A673 (cell line): ENCODE measurements at regions not wholly inside any gene's neighbourhood (a gene's known extent, or its start where the extent isn't known, plus 50 kb on each side); places are given as distances from the start of the nearest gene placed in this dataset.

Source experiments
- BruUV-seq: library from RNA; stranded (reverse); fragments of 400-500 nt; replicated peaks from 2 replicates; lab custom pipeline; 2021; lab: Mats Ljungman, UMichigan
- CTCF ChIA-PET: fragments of 300-600 bp; sonication (Branson Sonifier 250); formaldehyde crosslinking; loops from one replicate; lab custom pipeline; 2022; ENCODE audit warnings: antibody characterized with exemption; lab: Charles Lee
- POLR2A ChIA-PET: fragments of 300-600 bp; sonication (Branson Sonifier 250); formaldehyde crosslinking; loops from one replicate; lab custom pipeline; 2022; ENCODE audit warnings: antibody characterized with exemption; ENCODE audit not compliant: low non-redundant PET; lab: Charles Lee
- DNase-seq: peaks from one replicate; pipeline ENCODE4 v3.0.0-alpha.2; 2015; ENCODE audit warnings: low spot score
- H3K27ac ChIP-seq: fragments of 200-600 bp; sonication (generic); 2 replicates; pipeline ENCODE4 v1.5.1; 2016; ENCODE audit warnings: mixed run types, low read depth, mild to moderate bottlenecking, mixed read lengths, antibody characterized with exemption, low read length; ENCODE audit not compliant: poor library complexity, severe bottlenecking
- H3K27me3 ChIP-seq: fragments of 200-600 bp; sonication (generic); replicated peaks from 2 replicates; pipeline ENCODE4 v1.6.1; 2017; ENCODE audit warnings: mixed run types, low read depth, mild to moderate bottlenecking, mixed read lengths, antibody characterized with exemption, low read length; ENCODE audit not compliant: insufficient read depth, poor library complexity
- H3K36me3 ChIP-seq: fragments of 200-600 bp; sonication (generic); 2 replicates; pipeline ENCODE4 v1.6.1; 2016; ENCODE audit warnings: mixed run types, mild to moderate bottlenecking, mixed read lengths, antibody characterized with exemption, low read length; ENCODE audit not compliant: insufficient read depth, poor library complexity, severe bottlenecking
- H3K4me1 ChIP-seq: fragments of 200-600 bp; sonication (generic); 2 replicates; pipeline ENCODE4 v1.6.1; 2017; ENCODE audit warnings: mixed run types, mild to moderate bottlenecking, mixed read lengths, antibody characterized with exemption, low read length; ENCODE audit not compliant: insufficient read depth, poor library complexity, severe bottlenecking
- H3K4me3 ChIP-seq: fragments of 200-600 bp; sonication (generic); 2 replicates; pipeline ENCODE4 v1.5.1; 2016; ENCODE audit warnings: low read depth, mixed run types, mild to moderate bottlenecking, mixed read lengths, low read length; ENCODE audit not compliant: poor library complexity, severe bottlenecking
- H3K9me3 ChIP-seq: fragments of 200-600 bp; sonication (generic); 2 replicates; pipeline ENCODE4 v1.6.1; 2016; ENCODE audit warnings: mixed run types, low read depth, mild to moderate bottlenecking, mixed read lengths, antibody characterized with exemption, low read length; ENCODE audit not compliant: poor library complexity, severe bottlenecking
- EZH2 ChIP-seq: fragments of 200-600 bp; sonication (generic); IDR thresholded peaks from 2 replicates; pipeline ENCODE4 v1.6.1; 2017; ENCODE audit warnings: borderline replicate concordance, low read depth, mild to moderate bottlenecking, mixed read lengths, antibody characterized with exemption, low read length; ENCODE audit not compliant: poor library complexity, severe bottlenecking
- intact Hi-C: fragments of 100-400 bp; cut with micrococcal nuclease; formaldehyde crosslinking; loops from one replicate; pipeline ENCODE4 v1.10.0; 2022; ENCODE audit not compliant: unreplicated experiment
- TF ChIP-seq, protein P1 (sequence below): fragments of 300-800, 200-600 bp; sonication (generic); conservative IDR thresholded peaks from 2 replicates; pipeline ENCODE4 v1.5.1; 2017; ENCODE audit warnings: low read depth, mild to moderate bottlenecking, antibody characterized with exemption, low read length, moderate library complexity, mixed read lengths

DNA sequence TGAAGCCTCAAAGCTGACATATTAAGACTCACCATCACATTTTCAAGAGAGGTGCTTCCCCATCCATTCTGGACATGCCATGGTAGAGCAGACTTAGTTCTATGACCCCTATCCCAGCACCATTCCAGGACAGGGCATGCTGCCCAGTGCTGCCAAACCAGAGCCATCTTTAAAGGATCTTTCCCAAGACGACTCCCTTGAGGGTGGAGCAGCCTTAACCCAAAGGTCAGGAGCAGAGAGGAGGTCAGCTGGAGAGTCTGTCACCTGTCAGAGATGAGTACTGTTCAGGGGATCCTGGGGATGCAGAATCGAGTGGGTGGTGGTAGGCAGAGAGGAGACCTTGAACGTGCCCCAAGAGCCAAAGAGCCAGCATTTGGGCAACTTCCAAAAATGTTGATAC, 459.8 kb downstream of the STK39 start:
- Histone ChIP-seq H3K27ac (no peak overlapping the region), H3K27me3 (no peaks in the 10 kb centered on the region), H3K4me1 (no peaks in the 10 kb centered on the region), H3K9me3 (no peaks in the 10 kb centered on the region), H3K4me3 (no peak overlapping the region), H3K36me3 (no peaks in the 10 kb centered on the region)
- ChIA-PET CTCF (no interaction called here), POLR2A (no interaction called here)
- no peak for TF ChIP-seq EZH2
- TF ChIP-seq, protein P1, sequence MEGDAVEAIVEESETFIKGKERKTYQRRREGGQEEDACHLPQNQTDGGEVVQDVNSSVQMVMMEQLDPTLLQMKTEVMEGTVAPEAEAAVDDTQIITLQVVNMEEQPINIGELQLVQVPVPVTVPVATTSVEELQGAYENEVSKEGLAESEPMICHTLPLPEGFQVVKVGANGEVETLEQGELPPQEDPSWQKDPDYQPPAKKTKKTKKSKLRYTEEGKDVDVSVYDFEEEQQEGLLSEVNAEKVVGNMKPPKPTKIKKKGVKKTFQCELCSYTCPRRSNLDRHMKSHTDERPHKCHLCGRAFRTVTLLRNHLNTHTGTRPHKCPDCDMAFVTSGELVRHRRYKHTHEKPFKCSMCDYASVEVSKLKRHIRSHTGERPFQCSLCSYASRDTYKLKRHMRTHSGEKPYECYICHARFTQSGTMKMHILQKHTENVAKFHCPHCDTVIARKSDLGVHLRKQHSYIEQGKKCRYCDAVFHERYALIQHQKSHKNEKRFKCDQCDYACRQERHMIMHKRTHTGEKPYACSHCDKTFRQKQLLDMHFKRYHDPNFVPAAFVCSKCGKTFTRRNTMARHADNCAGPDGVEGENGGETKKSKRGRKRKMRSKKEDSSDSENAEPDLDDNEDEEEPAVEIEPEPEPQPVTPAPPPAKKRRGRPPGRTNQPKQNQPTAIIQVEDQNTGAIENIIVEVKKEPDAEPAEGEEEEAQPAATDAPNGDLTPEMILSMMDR: no peak
- intact Hi-C loops: no loop called here
- no peak for DNase-seq
- BruUV-seq: no TSS peak

DNA sequence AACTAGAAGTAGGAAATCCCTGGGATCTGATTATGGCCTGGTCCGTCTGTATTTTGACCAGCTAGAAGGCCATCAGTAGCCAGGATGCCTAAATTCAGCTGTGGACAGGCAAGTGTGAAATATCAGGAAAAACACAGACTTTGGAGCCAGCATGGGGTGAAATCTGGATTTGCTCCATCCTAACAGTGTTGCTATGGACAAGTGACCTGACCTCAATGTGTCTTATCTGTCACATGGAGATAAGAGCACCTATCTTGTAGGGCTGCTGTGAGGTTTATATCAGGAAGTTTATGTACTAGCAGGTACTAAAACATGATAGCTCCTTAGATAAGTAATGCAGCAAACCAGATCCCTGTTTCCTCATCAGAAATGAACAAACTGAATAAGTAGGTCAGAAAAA, 460.4 kb downstream of the STK39 start:
- no peaks in the 10 kb centered on the region for H3K27me3 ChIP-seq
- H3K4me3 ChIP-seq: no peak overlapping the region
- no peak for DNase-seq
- no TSS peak for BruUV-seq
- ChIA-PET CTCF (no interaction called here), POLR2A (no interaction called here)
- no peaks in the 10 kb centered on the region for H3K36me3 ChIP-seq
- H3K9me3 ChIP-seq: no peaks in the 10 kb centered on the region
- intact Hi-C loops: no loop called here
- TF ChIP-seq EZH2: no peak
- TF ChIP-seq, protein P1: no peak
- H3K4me1 ChIP-seq: no peaks in the 10 kb centered on the region
- H3K27ac ChIP-seq: no peak overlapping the region

DNA sequence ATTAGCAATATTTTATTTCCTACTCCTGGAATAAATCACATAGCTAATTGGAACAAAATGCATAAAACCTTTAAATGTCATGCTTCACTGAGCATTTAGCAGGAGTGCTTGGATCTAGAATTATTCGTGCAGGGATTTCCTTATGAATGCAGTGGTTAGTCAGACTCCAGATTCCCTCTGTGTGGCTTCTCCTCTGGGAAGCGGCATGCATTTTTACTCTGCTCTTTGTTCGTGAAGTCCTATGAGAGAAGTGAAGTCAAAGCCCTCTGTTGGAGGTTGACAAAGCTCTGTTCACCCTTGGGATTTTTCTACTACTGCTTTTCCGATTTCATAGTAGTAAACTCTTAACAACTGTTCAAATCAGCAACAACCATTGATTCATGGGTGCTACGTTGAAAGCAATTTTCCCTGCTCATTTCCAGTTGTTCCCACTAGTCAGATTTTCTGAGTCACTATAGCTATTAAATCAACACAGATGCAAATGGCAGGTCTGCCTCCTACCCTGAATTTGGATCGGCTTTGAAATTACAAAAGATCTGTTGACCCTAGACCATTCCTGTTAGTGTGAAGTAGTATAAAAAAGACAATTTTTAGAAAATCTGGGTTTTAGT, 461.7 kb downstream of the STK39 start:
- ChIA-PET CTCF (no interaction called here), POLR2A (no interaction called here)
- Histone ChIP-seq H3K4me3 (no peak overlapping the region), H3K9me3 (no peaks in the 10 kb centered on the region), H3K27ac (no peak overlapping the region), H3K4me1 (no peaks in the 10 kb centered on the region), H3K27me3 (no peaks in the 10 kb centered on the region), H3K36me3 (no peaks in the 10 kb centered on the region)
- no peak for TF ChIP-seq EZH2
- TF ChIP-seq, protein P1: no peak
- no TSS peak for BruUV-seq
- no peak for DNase-seq
- intact Hi-C loops: no loop called here
